ENCODE measurements at regions not wholly inside any gene's neighbourhood (a gene's known extent, or its start where the extent isn't known, plus 50 kb on each side); places are given as distances from the start of the nearest gene placed in this dataset.

- H3K27ac Mint-ChIP-seq, result no peak overlapping the region
- no peak for TF ChIP-seq CTCF (conservative IDR thresholded peaks at IDR 0.05)
- H3K27me3 Mint-ChIP-seq, result no peaks in the 10 kb centered on the region
Measured at GRCh38 chr3:13173186-13173585, 100.0 kb upstream of the IQSEC1 start.

GRCh38 chr3:13172644-13173013 lies 99.4 kb upstream of the IQSEC1 start:
- H3K4me3 Mint-ChIP-seq, result no peak overlapping the region
- H3K36me3 Mint-ChIP-seq, result no peaks in the 10 kb centered on the region
- no peak overlapping the region for H3K27ac Mint-ChIP-seq
- no peak for DNase-seq (ENCODE audit: extremely low spot score, unreplicated experiment)
- TF ChIP-seq CTCF (conservative IDR thresholded peaks at IDR 0.05), result no peak
- H3K4me1 Mint-ChIP-seq (ENCODE audit: unreplicated experiment), result no peaks in the 10 kb centered on the region
- H3K9me3 Mint-ChIP-seq, result no peaks in the 10 kb centered on the region
- no peaks in the 10 kb centered on the region for H3K27me3 Mint-ChIP-seq

More at GRCh38 chr3:13173186-13173585, 100.0 kb upstream of the IQSEC1 start:
- no peak for DNase-seq (ENCODE audit: extremely low spot score, unreplicated experiment)
- Mint-ChIP-seq H3K9me3 (no peaks in the 10 kb centered on the region), H3K4me1 (ENCODE audit: unreplicated experiment) (no peaks in the 10 kb centered on the region), H3K36me3 (no peaks in the 10 kb centered on the region), H3K4me3 (no peak overlapping the region)

- H3K4me1 Mint-ChIP-seq (ENCODE audit: unreplicated experiment), result no peaks in the 10 kb centered on the region
- no peak overlapping the region for H3K4me3 Mint-ChIP-seq
- no peak for DNase-seq (ENCODE audit: extremely low spot score, unreplicated experiment)
- no peaks in the 10 kb centered on the region for H3K36me3 Mint-ChIP-seq
- H3K9me3 Mint-ChIP-seq, result no peaks in the 10 kb centered on the region
- peaks cover 1% of the 10 kb centered on the region for H3K27me3 Mint-ChIP-seq
- H3K27ac Mint-ChIP-seq, result no peak overlapping the region
- no peak for TF ChIP-seq CTCF (conservative IDR thresholded peaks at IDR 0.05)
Measured at GRCh38 chr3:13171704-13172643, 98.7 kb upstream of the IQSEC1 start.

GRCh38 chr3:13170317-13170716 lies 97.1 kb upstream of the IQSEC1 start:
- Mint-ChIP-seq H3K27ac (no peak overlapping the region), H3K27me3 (peaks cover 6% of the 10 kb centered on the region), H3K9me3 (no peaks in the 10 kb centered on the region), H3K4me1 (ENCODE audit: unreplicated experiment) (no peaks in the 10 kb centered on the region), H3K36me3 (no peaks in the 10 kb centered on the region), H3K4me3 (no peak overlapping the region)
- no peak for DNase-seq (ENCODE audit: extremely low spot score, unreplicated experiment)
- no peak for TF ChIP-seq CTCF (conservative IDR thresholded peaks at IDR 0.05)

- TF ChIP-seq CTCF (conservative IDR thresholded peaks at IDR 0.05), result no peak
- Mint-ChIP-seq H3K4me1 (ENCODE audit: unreplicated experiment) (no peaks in the 10 kb centered on the region), H3K27me3 (peaks cover 12% of the 10 kb centered on the region), H3K4me3 (no peak overlapping the region), H3K36me3 (no peaks in the 10 kb centered on the region), H3K27ac (no peak overlapping the region), H3K9me3 (no peaks in the 10 kb centered on the region)
- no peak for DNase-seq (ENCODE audit: extremely low spot score, unreplicated experiment)
Measured at GRCh38 chr3:13168391-13168790, 95.2 kb upstream of the IQSEC1 start.
